ENCODE measurements at regions not wholly inside any gene's neighbourhood (a gene's known extent, or its start where the extent isn't known, plus 50 kb on each side); places are given as distances from the start of the nearest gene placed in this dataset.
A peak's percentile ranks its signal among the peaks of the same experiment; 100 is the strongest.
"Not testable (repeated sequence)": the region's sequence is repeated elsewhere in the genome, so short reads cannot be mapped to it uniquely, and the experiment has no call there.

GRCh38 chr4:79764120-79764519, 308.9 kb downstream of the ANTXR2 start:
- Mint-ChIP-seq H3K27ac (no peak overlapping the region), H3K36me3 (no peaks in the 10 kb centered on the region), H3K4me3 (no peak overlapping the region), H3K4me1 (no peaks in the 10 kb centered on the region), H3K9me3 (peaks cover 3% of the 10 kb centered on the region)
- ATAC-seq: no peak
- DNase-seq (ENCODE audit: low spot score in 2 of 2): no peak

GRCh38 chr4:79763486-79764075, 309.4 kb downstream of the ANTXR2 start:
- Mint-ChIP-seq H3K4me1 (no peaks in the 10 kb centered on the region), H3K27ac (no peak overlapping the region), H3K4me3 (no peak overlapping the region), H3K9me3 (peaks cover 3% of the 10 kb centered on the region), H3K36me3 (no peaks in the 10 kb centered on the region)
- ATAC-seq: no peak
- no peak for DNase-seq (ENCODE audit: low spot score in 2 of 2)

- ATAC-seq: no peak
- Mint-ChIP-seq H3K36me3 (no peaks in the 10 kb centered on the region), H3K4me1 (no peaks in the 10 kb centered on the region), H3K9me3 (no peaks in the 10 kb centered on the region), H3K27ac (no peak overlapping the region), H3K4me3 (no peak overlapping the region)
- DNase-seq (ENCODE audit: low spot score in 2 of 2): no peak
Observed at GRCh38 chr4:79759793-79760192, 313.2 kb downstream of the ANTXR2 start.

GRCh38 chr4:79757600-79757999, 315.4 kb downstream of the ANTXR2 start:
- no peaks in the 10 kb centered on the region for H3K36me3 Mint-ChIP-seq
- no peak for DNase-seq (ENCODE audit: low spot score in 2 of 2)
- no peak overlapping the region for H3K27ac Mint-ChIP-seq
- H3K4me3 Mint-ChIP-seq: no peak overlapping the region
- H3K9me3 Mint-ChIP-seq: no peaks in the 10 kb centered on the region
- ATAC-seq: no peak
- no peaks in the 10 kb centered on the region for H3K4me1 Mint-ChIP-seq

- no peaks in the 10 kb centered on the region for H3K9me3 Mint-ChIP-seq
- no peaks in the 10 kb centered on the region for H3K36me3 Mint-ChIP-seq
- ATAC-seq (no peak), DNase-seq (ENCODE audit: low spot score in 2 of 2) (no peak)
- no peak overlapping the region for H3K27ac Mint-ChIP-seq
- H3K4me1 Mint-ChIP-seq: no peaks in the 10 kb centered on the region
- no peak overlapping the region for H3K4me3 Mint-ChIP-seq
Observed at GRCh38 chr4:79756140-79756895, 316.7 kb downstream of the ANTXR2 start.

- Mint-ChIP-seq H3K4me1 (no peaks in the 10 kb centered on the region), H3K36me3 (no peaks in the 10 kb centered on the region), H3K27ac (no peak overlapping the region), H3K9me3 (no peaks in the 10 kb centered on the region), H3K4me3 (no peak overlapping the region)
- ATAC-seq (peak; percentile 11), DNase-seq (ENCODE audit: low spot score in 2 of 2) (no peak)
Observed at GRCh38 chr4:79748835-79749234, 324.2 kb downstream of the ANTXR2 start.

- H3K27ac Mint-ChIP-seq: no peak overlapping the region
- H3K9me3 Mint-ChIP-seq: no peaks in the 10 kb centered on the region
- H3K4me1 Mint-ChIP-seq: no peaks in the 10 kb centered on the region
- H3K36me3 Mint-ChIP-seq: no peaks in the 10 kb centered on the region
- no peak for DNase-seq (ENCODE audit: low spot score in 2 of 2)
- ATAC-seq: no peak
- H3K4me3 Mint-ChIP-seq: no peak overlapping the region
Observed at GRCh38 chr4:79747252-79747651, 325.8 kb downstream of the ANTXR2 start.

- H3K36me3 Mint-ChIP-seq: no peaks in the 10 kb centered on the region
- no peak overlapping the region for H3K27ac Mint-ChIP-seq
- no peaks in the 10 kb centered on the region for H3K4me1 Mint-ChIP-seq
- no peak for DNase-seq (ENCODE audit: low spot score in 2 of 2)
- no peak overlapping the region for H3K4me3 Mint-ChIP-seq
- H3K9me3 Mint-ChIP-seq: no peaks in the 10 kb centered on the region
- ATAC-seq: no peak
Observed at GRCh38 chr4:79743014-79743413, 330.0 kb downstream of the ANTXR2 start.

GRCh38 chr4:79739912-79740311, 331.9 kb upstream of the GK2 start:
- Mint-ChIP-seq H3K4me3 (no peak overlapping the region), H3K36me3 (no peaks in the 10 kb centered on the region), H3K27ac (no peak overlapping the region), H3K9me3 (no peaks in the 10 kb centered on the region), H3K4me1 (no peaks in the 10 kb centered on the region)
- ATAC-seq (no peak), DNase-seq (ENCODE audit: low spot score in 2 of 2) (no peak)

GRCh38 chr4:79723507-79723906, 315.5 kb upstream of the GK2 start:
- Mint-ChIP-seq H3K36me3 (no peaks in the 10 kb centered on the region), H3K4me3 (no peak overlapping the region), H3K9me3 (no peaks in the 10 kb centered on the region), H3K27ac (no peak overlapping the region), H3K4me1 (no peaks in the 10 kb centered on the region)
- DNase-seq (ENCODE audit: low spot score in 2 of 2) (no peak), ATAC-seq (no peak)

GRCh38 chr4:79700356-79700755, 292.3 kb upstream of the GK2 start:
- H3K36me3 Mint-ChIP-seq: no peaks in the 10 kb centered on the region
- DNase-seq (ENCODE audit: low spot score in 2 of 2): no peak
- H3K4me1 Mint-ChIP-seq: no peaks in the 10 kb centered on the region
- ATAC-seq: no peak
- peaks cover 6% of the 10 kb centered on the region for H3K9me3 Mint-ChIP-seq
- no peak overlapping the region for H3K4me3 Mint-ChIP-seq
- H3K27ac Mint-ChIP-seq: no peak overlapping the region

GRCh38 chr4:79697444-79697843, 289.4 kb upstream of the GK2 start:
- no peak for ATAC-seq
- H3K4me3 Mint-ChIP-seq: no peak overlapping the region
- no peaks in the 10 kb centered on the region for H3K36me3 Mint-ChIP-seq
- H3K27ac Mint-ChIP-seq: no peak overlapping the region
- no peak for DNase-seq (ENCODE audit: low spot score in 2 of 2)
- no peaks in the 10 kb centered on the region for H3K4me1 Mint-ChIP-seq
- H3K9me3 Mint-ChIP-seq: peaks cover 12% of the 10 kb centered on the region

- not testable (repeated sequence) for DNase-seq (ENCODE audit: low spot score in 2 of 2); H3K36me3 Mint-ChIP-seq; H3K27ac Mint-ChIP-seq; ATAC-seq; H3K4me1 Mint-ChIP-seq; H3K4me3 Mint-ChIP-seq
- peaks cover 12% of the 10 kb centered on the region for H3K9me3 Mint-ChIP-seq
Observed at GRCh38 chr4:79696534-79696933, 288.5 kb upstream of the GK2 start.

GRCh38 chr4:79695848-79696247, 287.8 kb upstream of the GK2 start:
- DNase-seq (ENCODE audit: low spot score in 2 of 2) (no peak), ATAC-seq (no peak)
- Mint-ChIP-seq H3K9me3 (peaks cover 12% of the 10 kb centered on the region), H3K4me3 (no peak overlapping the region), H3K36me3 (no peaks in the 10 kb centered on the region), H3K4me1 (no peaks in the 10 kb centered on the region), H3K27ac (no peak overlapping the region)

GRCh38 chr4:79689740-79690139, 281.7 kb upstream of the GK2 start:
- no peak for DNase-seq (ENCODE audit: low spot score in 2 of 2)
- no peaks in the 10 kb centered on the region for H3K4me1 Mint-ChIP-seq
- H3K36me3 Mint-ChIP-seq: no peaks in the 10 kb centered on the region
- peaks cover 8% of the 10 kb centered on the region for H3K9me3 Mint-ChIP-seq
- no peak for ATAC-seq
- H3K27ac Mint-ChIP-seq: no peak overlapping the region
- no peak overlapping the region for H3K4me3 Mint-ChIP-seq

GRCh38 chr4:79688691-79689090, 280.7 kb upstream of the GK2 start:
- Mint-ChIP-seq H3K4me1 (no peaks in the 10 kb centered on the region), H3K9me3 (peaks cover 4% of the 10 kb centered on the region), H3K36me3 (no peaks in the 10 kb centered on the region), H3K27ac (no peak overlapping the region), H3K4me3 (no peak overlapping the region)
- DNase-seq (ENCODE audit: low spot score in 2 of 2): no peak
- no peak for ATAC-seq

Measured in stimulated activated effector memory CD8-positive, alpha-beta T cell treated with anti-CD3 and anti-CD28 coated beads, Interleukin-12 subunit alpha, Interleukin-12 subunit beta, amount 100 ng/mL, for 72 hours (primary cell).